Omental fat pad (tissue), 3 donors: ENCODE measurements at regions not wholly inside any gene's neighbourhood (a gene's known extent, or its start where the extent isn't known, plus 50 kb on each side); places are given as distances from the start of the nearest gene placed in this dataset.

Experiments
- ATAC-seq: fragments of 150-250 bp; one replicate; pipeline ENCODE4 v1.9.1; 2016; ENCODE audit warnings: mild to moderate bottlenecking, moderate library complexity; ENCODE audit not compliant: low FRiP score
- DNase-seq: peaks from one replicate; pipeline ENCODE4 v3.0.0-alpha.2; 2019; ENCODE audit warnings: low spot score
- CTCF ChIP-seq, 3 donors: fragments of 450-650 bp; IDR thresholded peaks; one replicate each; pipeline ENCODE4 v1.5.1; 2016 to 2017; ENCODE audit warnings: antibody characterized with exemption in 3 of 3, mild to moderate bottlenecking in 3 of 3, moderate library complexity in 2 of 3

DNA sequence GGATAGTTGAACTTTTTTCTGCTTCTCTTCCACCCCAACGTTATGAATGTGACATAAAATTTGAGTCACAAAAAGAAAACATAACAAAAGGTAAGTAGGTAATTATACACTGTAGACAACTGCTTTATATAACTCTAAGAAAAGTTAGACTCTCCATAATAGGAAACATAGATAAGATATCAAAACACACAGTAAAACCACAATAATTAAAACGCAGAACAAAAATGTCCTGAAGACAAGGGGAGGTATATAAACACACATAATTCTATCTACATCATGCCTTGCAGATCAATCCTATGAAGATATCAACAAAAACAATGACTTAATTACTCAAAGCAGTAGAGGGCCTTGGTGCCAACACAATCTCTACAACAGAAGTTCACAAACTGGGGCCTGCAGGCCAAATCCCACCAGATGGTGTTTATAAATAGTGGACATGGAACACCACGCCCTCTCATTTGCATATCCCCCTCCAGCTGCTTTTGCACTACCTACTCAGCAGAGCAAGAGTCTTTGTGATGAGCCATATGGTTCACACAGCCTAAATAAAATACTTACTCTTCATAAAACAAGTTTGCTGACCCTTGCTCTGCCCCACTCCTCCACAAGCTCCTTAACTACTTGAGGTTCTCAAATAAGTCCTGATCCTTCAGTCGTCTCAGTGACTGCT lies 254.7 kb downstream of the KLF12 start:
- no peak for TF ChIP-seq CTCF (IDR thresholded peaks at IDR 0.05)
- ATAC-seq: no peak
- no peak for DNase-seq

- TF ChIP-seq CTCF (IDR thresholded peaks at IDR 0.05): no peak
- no peak for ATAC-seq
- DNase-seq: no peak
Observed at GRCh38 chr13:73877399-73877798, 256.8 kb downstream of the KLF12 start.

- DNase-seq: no peak
Observed at GRCh38 chr13:73876323-73876722, 257.9 kb downstream of the KLF12 start.

DNA sequence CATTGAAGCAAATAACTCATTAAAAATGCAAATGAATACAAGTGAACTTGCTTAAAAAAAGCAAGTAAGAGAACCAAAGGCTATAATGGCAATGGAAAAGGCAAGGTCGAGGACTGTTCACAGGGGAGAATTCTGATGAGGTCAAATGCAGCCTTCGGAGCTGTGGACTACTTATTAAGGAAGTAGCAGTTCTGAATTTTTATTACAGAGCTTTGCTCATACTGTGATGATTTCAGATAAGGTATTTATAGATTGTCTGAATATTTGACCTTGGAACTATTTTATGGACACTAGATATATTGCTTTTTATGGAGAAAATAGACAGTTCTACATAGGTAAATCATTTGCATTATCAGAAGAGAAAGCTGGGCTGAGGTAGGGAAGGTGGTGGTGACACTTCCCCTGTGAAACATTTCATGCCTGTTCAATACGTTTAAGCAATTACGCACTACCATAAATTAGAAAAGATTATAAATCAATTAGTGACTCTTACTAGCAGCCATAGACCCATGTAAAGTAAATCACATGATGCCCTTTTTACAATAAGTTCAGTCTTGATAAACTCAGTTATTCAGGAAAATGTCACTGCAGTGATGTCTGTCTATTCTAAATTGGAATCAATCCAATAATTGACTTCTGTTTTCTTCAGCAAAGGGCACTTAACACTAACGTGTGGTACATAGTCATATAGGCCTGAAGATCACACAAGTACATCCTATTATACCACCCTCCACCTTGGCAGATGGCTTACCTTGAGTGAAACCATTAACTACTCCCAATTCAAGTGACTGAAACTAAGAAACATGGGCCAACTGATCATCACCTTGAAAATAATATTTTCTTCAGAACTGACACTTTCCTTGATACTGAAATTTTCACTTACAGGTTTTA lies 260.0 kb downstream of the KLF12 start:
- no peak for DNase-seq
- no peak for TF ChIP-seq CTCF (IDR thresholded peaks at IDR 0.05)

More at GRCh38 chr13:73876323-73876722, 257.9 kb downstream of the KLF12 start:
- no peak for TF ChIP-seq CTCF (IDR thresholded peaks at IDR 0.05)
- ATAC-seq: no peak

DNA sequence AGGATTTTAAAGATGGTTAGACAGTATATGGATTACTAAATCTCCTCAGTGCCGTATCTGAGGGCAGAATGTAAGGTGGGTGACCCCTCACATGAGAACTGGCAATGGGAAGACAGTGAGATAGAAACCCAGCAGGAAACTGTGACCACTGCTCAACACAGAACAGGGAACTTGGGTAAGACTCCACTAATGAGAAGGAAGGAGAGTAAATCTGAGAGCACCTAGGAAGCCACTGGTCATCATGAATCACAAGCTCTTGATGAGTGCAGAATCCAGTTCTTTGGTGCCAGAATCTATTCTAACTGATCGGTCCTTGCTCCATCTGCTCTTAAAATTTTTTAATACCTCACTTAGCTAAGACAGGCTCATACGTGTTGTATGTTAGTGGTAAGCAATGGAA lies 261.8 kb downstream of the KLF12 start:
- no peak for TF ChIP-seq CTCF (IDR thresholded peaks at IDR 0.05)
- ATAC-seq (no peak), DNase-seq (no peak)

More for the DNA sequence above, 260.0 kb downstream of the KLF12 start:
- ATAC-seq: no peak

DNA sequence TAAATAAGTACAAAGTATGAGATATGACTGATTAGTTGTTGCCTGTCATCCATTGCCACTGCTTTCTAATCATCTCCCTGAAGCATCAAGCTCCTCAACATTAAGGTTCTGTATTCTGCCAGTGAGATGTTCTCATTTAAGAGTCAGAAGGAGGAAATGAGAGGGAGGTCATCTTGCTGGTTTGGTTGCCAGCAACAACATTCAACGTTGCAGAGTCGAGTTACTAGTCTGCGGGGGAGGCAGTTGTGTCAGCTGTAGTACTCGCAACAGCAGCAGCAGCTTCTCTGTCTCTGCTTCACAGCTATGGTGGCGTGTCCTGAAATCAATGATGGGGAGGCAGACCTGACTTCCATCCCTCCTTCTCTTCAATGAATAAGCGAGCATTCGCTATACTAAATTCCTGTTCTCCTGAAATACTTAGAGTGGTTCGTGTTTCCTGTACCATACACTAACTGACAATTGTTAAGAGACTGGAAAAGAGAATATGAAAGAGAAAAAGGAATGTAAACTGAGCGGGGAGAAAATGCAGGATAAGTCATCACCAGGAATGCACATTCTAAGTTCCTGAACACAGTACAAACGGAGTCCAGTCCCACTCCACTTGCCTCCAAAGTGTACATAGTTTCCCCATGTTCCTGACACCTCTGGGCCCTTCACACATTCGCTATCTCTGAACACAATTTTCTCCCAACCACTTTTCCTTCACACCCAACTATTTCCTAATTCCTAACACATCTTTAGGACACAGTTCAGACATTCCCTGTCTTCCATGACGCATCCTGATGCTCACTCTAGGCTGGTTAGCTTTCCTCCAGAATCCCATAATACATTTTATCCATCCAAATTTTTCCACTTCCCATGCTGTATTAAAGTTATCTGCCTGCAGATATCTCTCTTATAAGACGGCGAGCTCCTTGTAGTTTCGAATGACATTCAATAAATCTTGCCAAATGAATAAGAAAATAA lies 263.0 kb downstream of the KLF12 start:
- TF ChIP-seq CTCF (IDR thresholded peaks at IDR 0.05): no peak
- ATAC-seq: no peak
- no peak for DNase-seq
